ENCODE measurements at regions not wholly inside any gene's neighbourhood (a gene's known extent, or its start where the extent isn't known, plus 50 kb on each side); places are given as distances from the start of the nearest gene placed in this dataset.

DNA sequence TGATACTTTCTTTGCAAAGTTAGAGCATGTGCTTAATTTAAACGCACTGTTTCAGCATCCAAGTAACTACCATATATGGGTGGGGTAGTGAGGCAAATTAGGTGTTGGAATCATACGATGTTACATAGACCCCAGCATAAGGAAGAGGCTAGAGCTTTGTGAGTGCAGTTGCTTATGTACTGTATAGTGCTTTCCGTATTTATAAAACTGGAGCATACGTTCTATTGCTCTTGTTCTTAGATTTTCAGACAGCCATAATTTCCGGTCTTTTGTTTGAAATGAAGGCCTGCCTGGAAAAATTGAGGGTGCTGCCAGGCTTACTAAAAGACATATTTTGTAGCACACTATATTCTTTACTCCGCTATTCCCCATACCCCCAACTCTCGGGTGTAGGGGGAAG, 335.7 kb downstream of the FOXG1 start:
- TF ChIP-seq, protein P1, sequence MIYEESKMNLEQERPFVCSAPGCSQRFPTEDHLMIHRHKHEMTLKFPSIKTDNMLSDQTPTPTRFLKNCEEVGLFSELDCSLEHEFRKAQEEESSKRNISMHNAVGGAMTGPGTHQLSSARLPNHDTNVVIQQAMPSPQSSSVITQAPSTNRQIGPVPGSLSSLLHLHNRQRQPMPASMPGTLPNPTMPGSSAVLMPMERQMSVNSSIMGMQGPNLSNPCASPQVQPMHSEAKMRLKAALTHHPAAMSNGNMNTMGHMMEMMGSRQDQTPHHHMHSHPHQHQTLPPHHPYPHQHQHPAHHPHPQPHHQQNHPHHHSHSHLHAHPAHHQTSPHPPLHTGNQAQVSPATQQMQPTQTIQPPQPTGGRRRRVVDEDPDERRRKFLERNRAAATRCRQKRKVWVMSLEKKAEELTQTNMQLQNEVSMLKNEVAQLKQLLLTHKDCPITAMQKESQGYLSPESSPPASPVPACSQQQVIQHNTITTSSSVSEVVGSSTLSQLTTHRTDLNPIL (CRISPR knock-in tag; IDR thresholded peaks at IDR 0.05; ENCODE audit: low read depth), result no peak
- TF ChIP-seq ZFP30 (CRISPR knock-in tag; IDR thresholded peaks at IDR 0.05) (no peak), ZNF8 (CRISPR knock-in tag; IDR thresholded peaks at IDR 0.05) (no peak), ZFP3 (CRISPR knock-in tag; IDR thresholded peaks at IDR 0.05) (no peak), ARNTL (CRISPR knock-in tag; IDR thresholded peaks at IDR 0.05; ENCODE audit: borderline replicate concordance, low read depth) (no peak), TOX (CRISPR knock-in tag; IDR thresholded peaks at IDR 0.05; ENCODE audit: borderline replicate concordance) (no peak), ZC3H10 (CRISPR knock-in tag; IDR thresholded peaks at IDR 0.05) (no peak), ESRRG (CRISPR knock-in tag; IDR thresholded peaks at IDR 0.05) (no peak), ISL1 (CRISPR knock-in tag; IDR thresholded peaks at IDR 0.05) (no peak), RARB (CRISPR knock-in tag; IDR thresholded peaks at IDR 0.05) (no peak), TCF4 (CRISPR knock-in tag; IDR thresholded peaks at IDR 0.05; ENCODE audit: borderline replicate concordance) (no peak), OSR1 (CRISPR knock-in tag; IDR thresholded peaks at IDR 0.05) (no peak), GLIS3 (CRISPR knock-in tag; IDR thresholded peaks at IDR 0.05) (no peak)
- TF ChIP-seq, protein P2, sequence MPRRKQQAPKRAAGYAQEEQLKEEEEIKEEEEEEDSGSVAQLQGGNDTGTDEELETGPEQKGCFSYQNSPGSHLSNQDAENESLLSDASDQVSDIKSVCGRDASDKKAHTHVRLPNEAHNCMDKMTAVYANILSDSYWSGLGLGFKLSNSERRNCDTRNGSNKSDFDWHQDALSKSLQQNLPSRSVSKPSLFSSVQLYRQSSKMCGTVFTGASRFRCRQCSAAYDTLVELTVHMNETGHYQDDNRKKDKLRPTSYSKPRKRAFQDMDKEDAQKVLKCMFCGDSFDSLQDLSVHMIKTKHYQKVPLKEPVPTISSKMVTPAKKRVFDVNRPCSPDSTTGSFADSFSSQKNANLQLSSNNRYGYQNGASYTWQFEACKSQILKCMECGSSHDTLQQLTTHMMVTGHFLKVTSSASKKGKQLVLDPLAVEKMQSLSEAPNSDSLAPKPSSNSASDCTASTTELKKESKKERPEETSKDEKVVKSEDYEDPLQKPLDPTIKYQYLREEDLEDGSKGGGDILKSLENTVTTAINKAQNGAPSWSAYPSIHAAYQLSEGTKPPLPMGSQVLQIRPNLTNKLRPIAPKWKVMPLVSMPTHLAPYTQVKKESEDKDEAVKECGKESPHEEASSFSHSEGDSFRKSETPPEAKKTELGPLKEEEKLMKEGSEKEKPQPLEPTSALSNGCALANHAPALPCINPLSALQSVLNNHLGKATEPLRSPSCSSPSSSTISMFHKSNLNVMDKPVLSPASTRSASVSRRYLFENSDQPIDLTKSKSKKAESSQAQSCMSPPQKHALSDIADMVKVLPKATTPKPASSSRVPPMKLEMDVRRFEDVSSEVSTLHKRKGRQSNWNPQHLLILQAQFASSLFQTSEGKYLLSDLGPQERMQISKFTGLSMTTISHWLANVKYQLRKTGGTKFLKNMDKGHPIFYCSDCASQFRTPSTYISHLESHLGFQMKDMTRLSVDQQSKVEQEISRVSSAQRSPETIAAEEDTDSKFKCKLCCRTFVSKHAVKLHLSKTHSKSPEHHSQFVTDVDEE (CRISPR knock-in tag; IDR thresholded peaks at IDR 0.05), result no peak
- TF ChIP-seq, protein P3, sequence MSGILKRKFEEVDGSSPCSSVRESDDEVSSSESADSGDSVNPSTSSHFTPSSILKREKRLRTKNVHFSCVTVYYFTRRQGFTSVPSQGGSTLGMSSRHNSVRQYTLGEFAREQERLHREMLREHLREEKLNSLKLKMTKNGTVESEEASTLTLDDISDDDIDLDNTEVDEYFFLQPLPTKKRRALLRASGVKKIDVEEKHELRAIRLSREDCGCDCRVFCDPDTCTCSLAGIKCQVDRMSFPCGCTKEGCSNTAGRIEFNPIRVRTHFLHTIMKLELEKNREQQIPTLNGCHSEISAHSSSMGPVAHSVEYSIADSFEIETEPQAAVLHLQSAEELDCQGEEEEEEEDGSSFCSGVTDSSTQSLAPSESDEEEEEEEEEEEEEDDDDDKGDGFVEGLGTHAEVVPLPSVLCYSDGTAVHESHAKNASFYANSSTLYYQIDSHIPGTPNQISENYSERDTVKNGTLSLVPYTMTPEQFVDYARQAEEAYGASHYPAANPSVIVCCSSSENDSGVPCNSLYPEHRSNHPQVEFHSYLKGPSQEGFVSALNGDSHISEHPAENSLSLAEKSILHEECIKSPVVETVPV (CRISPR knock-in tag; IDR thresholded peaks at IDR 0.05), result no peak
- TF ChIP-seq, protein P4, sequence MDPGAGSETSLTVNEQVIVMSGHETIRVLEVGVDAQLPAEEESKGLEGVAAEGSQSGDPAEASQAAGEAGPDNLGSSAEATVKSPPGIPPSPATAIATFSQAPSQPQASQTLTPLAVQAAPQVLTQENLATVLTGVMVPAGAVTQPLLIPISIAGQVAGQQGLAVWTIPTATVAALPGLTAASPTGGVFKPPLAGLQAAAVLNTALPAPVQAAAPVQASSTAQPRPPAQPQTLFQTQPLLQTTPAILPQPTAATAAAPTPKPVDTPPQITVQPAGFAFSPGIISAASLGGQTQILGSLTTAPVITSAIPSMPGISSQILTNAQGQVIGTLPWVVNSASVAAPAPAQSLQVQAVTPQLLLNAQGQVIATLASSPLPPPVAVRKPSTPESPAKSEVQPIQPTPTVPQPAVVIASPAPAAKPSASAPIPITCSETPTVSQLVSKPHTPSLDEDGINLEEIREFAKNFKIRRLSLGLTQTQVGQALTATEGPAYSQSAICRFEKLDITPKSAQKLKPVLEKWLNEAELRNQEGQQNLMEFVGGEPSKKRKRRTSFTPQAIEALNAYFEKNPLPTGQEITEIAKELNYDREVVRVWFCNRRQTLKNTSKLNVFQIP (CRISPR knock-in tag; IDR thresholded peaks at IDR 0.05; ENCODE audit: borderline replicate concordance, low read depth), result no peak
- ATAC-seq, result no peak

DNA sequence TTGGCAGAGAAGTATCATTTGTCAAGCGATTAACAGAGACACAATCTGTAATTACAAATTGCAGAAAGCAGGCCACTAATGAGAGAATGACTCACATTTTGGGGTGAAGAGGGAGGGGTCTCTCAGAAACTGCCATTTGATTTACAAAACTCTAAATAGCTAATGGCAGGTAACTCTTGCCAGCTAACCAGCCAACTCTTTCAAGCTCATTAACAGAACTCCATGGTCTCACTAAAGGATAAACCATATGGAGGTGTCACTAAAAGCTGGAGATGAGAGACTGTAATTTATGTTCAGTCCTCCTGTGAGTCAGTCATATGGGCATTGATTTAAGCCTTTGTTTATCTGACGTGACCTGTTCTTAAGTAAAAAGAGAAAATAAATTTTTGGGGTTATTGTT, 336.4 kb downstream of the FOXG1 start:
- ATAC-seq, result no peak
- no peak for TF ChIP-seq PPARA (CRISPR knock-in tag; IDR thresholded peaks at IDR 0.05; ENCODE audit: borderline replicate concordance)
- no peak for TF ChIP-seq ARNTL (CRISPR knock-in tag; IDR thresholded peaks at IDR 0.05; ENCODE audit: borderline replicate concordance, low read depth)
- TF ChIP-seq ZC3H10 (CRISPR knock-in tag; IDR thresholded peaks at IDR 0.05), result no peak
- TF ChIP-seq ZNF565 (CRISPR knock-in tag; conservative IDR thresholded peaks at IDR 0.05; ENCODE audit: low read depth), result no peak
- TF ChIP-seq, protein P3 (CRISPR knock-in tag; IDR thresholded peaks at IDR 0.05), result no peak
- TF ChIP-seq, protein P4 (CRISPR knock-in tag; IDR thresholded peaks at IDR 0.05; ENCODE audit: borderline replicate concordance, low read depth), result no peak
- TF ChIP-seq, protein P1 (CRISPR knock-in tag; IDR thresholded peaks at IDR 0.05; ENCODE audit: low read depth), result no peak
- TF ChIP-seq ZNF8 (CRISPR knock-in tag; IDR thresholded peaks at IDR 0.05), result no peak
- no peak for TF ChIP-seq ISL1 (CRISPR knock-in tag; IDR thresholded peaks at IDR 0.05)
- no peak for TF ChIP-seq ESRRG (CRISPR knock-in tag; IDR thresholded peaks at IDR 0.05)
- TF ChIP-seq, protein P5, sequence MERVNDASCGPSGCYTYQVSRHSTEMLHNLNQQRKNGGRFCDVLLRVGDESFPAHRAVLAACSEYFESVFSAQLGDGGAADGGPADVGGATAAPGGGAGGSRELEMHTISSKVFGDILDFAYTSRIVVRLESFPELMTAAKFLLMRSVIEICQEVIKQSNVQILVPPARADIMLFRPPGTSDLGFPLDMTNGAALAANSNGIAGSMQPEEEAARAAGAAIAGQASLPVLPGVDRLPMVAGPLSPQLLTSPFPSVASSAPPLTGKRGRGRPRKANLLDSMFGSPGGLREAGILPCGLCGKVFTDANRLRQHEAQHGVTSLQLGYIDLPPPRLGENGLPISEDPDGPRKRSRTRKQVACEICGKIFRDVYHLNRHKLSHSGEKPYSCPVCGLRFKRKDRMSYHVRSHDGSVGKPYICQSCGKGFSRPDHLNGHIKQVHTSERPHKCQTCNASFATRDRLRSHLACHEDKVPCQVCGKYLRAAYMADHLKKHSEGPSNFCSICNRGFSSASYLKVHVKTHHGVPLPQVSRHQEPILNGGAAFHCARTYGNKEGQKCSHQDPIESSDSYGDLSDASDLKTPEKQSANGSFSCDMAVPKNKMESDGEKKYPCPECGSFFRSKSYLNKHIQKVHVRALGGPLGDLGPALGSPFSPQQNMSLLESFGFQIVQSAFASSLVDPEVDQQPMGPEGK (CRISPR knock-in tag; IDR thresholded peaks at IDR 0.05; ENCODE audit: borderline replicate concordance), result no peak
- TF ChIP-seq ZFP30 (CRISPR knock-in tag; IDR thresholded peaks at IDR 0.05), result no peak
- TF ChIP-seq TOX (CRISPR knock-in tag; IDR thresholded peaks at IDR 0.05; ENCODE audit: borderline replicate concordance), result no peak
- no peak for TF ChIP-seq ZNF70 (CRISPR knock-in tag; IDR thresholded peaks at IDR 0.05)
- TF ChIP-seq OSR1 (CRISPR knock-in tag; IDR thresholded peaks at IDR 0.05), result no peak
- TF ChIP-seq, protein P2 (CRISPR knock-in tag; IDR thresholded peaks at IDR 0.05), result no peak
- TF ChIP-seq SNAI2 (CRISPR knock-in tag; IDR thresholded peaks at IDR 0.05), result no peak
- TF ChIP-seq RARB (CRISPR knock-in tag; IDR thresholded peaks at IDR 0.05), result no peak
- no peak for TF ChIP-seq TCF4 (CRISPR knock-in tag; IDR thresholded peaks at IDR 0.05; ENCODE audit: borderline replicate concordance)
- no peak for TF ChIP-seq ZFP3 (CRISPR knock-in tag; IDR thresholded peaks at IDR 0.05)
